ENCODE measurements at regions not wholly inside any gene's neighbourhood (a gene's known extent, or its start where the extent isn't known, plus 50 kb on each side); places are given as distances from the start of the nearest gene placed in this dataset.

DNA sequence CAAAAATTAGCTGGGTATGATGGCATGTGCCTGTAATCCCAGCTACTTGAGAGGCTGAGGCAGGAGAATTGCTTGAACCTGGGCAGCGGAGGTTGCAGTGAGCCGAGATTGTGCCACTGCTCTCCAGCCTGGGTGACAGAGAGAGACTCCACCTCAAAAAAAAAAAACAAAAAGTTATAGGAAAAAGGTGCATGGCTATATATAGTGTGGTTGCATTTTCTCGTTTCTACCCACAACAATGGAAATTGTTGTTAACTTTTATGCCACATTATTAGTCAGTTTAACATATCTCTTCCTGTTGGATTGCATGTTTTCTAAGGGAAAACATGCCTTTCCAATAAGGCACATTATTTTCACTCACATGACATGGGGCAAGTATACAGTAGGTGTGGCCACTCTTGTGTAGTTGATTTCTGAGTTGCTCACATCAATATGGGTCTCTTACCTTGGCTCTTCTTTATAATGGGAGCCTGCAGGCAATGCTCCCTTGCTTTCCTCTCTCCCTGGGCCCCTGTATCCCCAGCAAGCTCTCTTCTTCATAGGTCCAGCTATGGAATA is 610.0 kb downstream of the RNF144A start:
- TF ChIP-seq TAF1 (IDR thresholded peaks at IDR 0.05; ENCODE audit: borderline replicate concordance, insufficient read depth, low read length): no peak
- TF ChIP-seq, protein P1, sequence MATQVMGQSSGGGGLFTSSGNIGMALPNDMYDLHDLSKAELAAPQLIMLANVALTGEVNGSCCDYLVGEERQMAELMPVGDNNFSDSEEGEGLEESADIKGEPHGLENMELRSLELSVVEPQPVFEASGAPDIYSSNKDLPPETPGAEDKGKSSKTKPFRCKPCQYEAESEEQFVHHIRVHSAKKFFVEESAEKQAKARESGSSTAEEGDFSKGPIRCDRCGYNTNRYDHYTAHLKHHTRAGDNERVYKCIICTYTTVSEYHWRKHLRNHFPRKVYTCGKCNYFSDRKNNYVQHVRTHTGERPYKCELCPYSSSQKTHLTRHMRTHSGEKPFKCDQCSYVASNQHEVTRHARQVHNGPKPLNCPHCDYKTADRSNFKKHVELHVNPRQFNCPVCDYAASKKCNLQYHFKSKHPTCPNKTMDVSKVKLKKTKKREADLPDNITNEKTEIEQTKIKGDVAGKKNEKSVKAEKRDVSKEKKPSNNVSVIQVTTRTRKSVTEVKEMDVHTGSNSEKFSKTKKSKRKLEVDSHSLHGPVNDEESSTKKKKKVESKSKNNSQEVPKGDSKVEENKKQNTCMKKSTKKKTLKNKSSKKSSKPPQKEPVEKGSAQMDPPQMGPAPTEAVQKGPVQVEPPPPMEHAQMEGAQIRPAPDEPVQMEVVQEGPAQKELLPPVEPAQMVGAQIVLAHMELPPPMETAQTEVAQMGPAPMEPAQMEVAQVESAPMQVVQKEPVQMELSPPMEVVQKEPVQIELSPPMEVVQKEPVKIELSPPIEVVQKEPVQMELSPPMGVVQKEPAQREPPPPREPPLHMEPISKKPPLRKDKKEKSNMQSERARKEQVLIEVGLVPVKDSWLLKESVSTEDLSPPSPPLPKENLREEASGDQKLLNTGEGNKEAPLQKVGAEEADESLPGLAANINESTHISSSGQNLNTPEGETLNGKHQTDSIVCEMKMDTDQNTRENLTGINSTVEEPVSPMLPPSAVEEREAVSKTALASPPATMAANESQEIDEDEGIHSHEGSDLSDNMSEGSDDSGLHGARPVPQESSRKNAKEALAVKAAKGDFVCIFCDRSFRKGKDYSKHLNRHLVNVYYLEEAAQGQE (IDR thresholded peaks at IDR 0.05; ENCODE audit: insufficient read depth in 1 of 2, low read depth in 2 of 2, low read length in 2 of 2): no peak
